PC-9 (cell line): ENCODE measurements at regions not wholly inside any gene's neighbourhood (a gene's known extent, or its start where the extent isn't known, plus 50 kb on each side); places are given as distances from the start of the nearest gene placed in this dataset.

Experiments used
- BruUV-seq: library from RNA; stranded (reverse); fragments of 400-500 nt; replicated peaks from 2 replicates; lab custom pipeline; 2021; lab: Mats Ljungman, UMichigan
- CTCF ChIA-PET: fragments of 300-600 bp; sonication (Branson Sonifier 250); formaldehyde crosslinking; loops from one replicate; lab custom pipeline; 2022; ENCODE audit warnings: antibody characterized with exemption; lab: Charles Lee
- POLR2A ChIA-PET: fragments of 300-600 bp; sonication (Branson Sonifier 250); formaldehyde crosslinking; loops from one replicate; lab custom pipeline; 2022; ENCODE audit warnings: antibody characterized with exemption; ENCODE audit not compliant: unreplicated experiment; lab: Charles Lee
- DNase-seq, 2 experiments: peaks; one replicate each; pipeline versions ENCODE4 v3.0.0 to v3.0.0-alpha.2; 2015 to 2022; ENCODE audit warnings: mixed read lengths in 1 of 2
- H2AFZ ChIP-seq: fragments of 200-600 bp; sonication (generic); 2 replicates; pipeline ENCODE4 v1.8.1; 2017; ENCODE audit warnings: antibody characterized with exemption
- H3F3A ChIP-seq: fragments of 200-600 bp; sonication (generic); 2 replicates; pipeline ENCODE4 v1.8.1; 2017; ENCODE audit warnings: antibody characterized with exemption, mild to moderate bottlenecking, low read depth; ENCODE audit not compliant: insufficient read depth
- H3K27ac ChIP-seq: fragments of 200-600 bp; sonication (generic); 2 replicates; pipeline ENCODE4 v1.6.1; 2016; ENCODE audit warnings: mixed run types
- H3K27me3 ChIP-seq: fragments of 200-600 bp; sonication (generic); 2 replicates; pipeline ENCODE4 v1.6.1; 2016; ENCODE audit warnings: low read depth, mixed run types; ENCODE audit not compliant: insufficient read depth
- H3K36me3 ChIP-seq: fragments of 200-600 bp; sonication (generic); 2 replicates; pipeline ENCODE4 v1.6.1; 2016; ENCODE audit warnings: low read depth, mixed run types
- H3K4me1 ChIP-seq: fragments of 200-600 bp; sonication (generic); replicated peaks from 2 replicates; pipeline ENCODE4 v1.6.1; 2016; ENCODE audit warnings: mixed run types; ENCODE audit not compliant: insufficient read depth
- H3K4me2 ChIP-seq: fragments of 200-600 bp; sonication (generic); 2 replicates; pipeline ENCODE4 v1.6.1; 2017; ENCODE audit warnings: mixed run types
- H3K4me3 ChIP-seq: fragments of 200-600 bp; sonication (generic); 2 replicates; pipeline ENCODE4 v1.6.1; 2016; ENCODE audit warnings: mixed run types
- H3K79me2 ChIP-seq: fragments of 200-600 bp; sonication (generic); 2 replicates; pipeline ENCODE4 v1.6.1; 2017; ENCODE audit warnings: low read depth, mixed run types
- H3K9me2 ChIP-seq: fragments of 200-600 bp; sonication (generic); 2 replicates; pipeline ENCODE4 v1.8.1; 2017; ENCODE audit warnings: mild to moderate bottlenecking; ENCODE audit not compliant: insufficient read depth
- H3K9me3 ChIP-seq: fragments of 200-600 bp; sonication (generic); 2 replicates; pipeline ENCODE4 v1.8.1; 2016; ENCODE audit warnings: low read depth; ENCODE audit not compliant: insufficient read depth
- H4K20me1 ChIP-seq: fragments of 200-600 bp; sonication (generic); 2 replicates; pipeline ENCODE4 v1.8.1; 2017; ENCODE audit not compliant: insufficient read depth
- CTCF ChIP-seq: fragments of 200-600 bp; sonication (generic); conservative IDR thresholded peaks from 2 replicates; pipeline ENCODE4 v1.6.1; 2017; ENCODE audit warnings: mixed run types, antibody characterized with exemption, mild to moderate bottlenecking, moderate library complexity
- EZH2 ChIP-seq: fragments of 200-600 bp; sonication (generic); IDR thresholded peaks from 2 replicates; pipeline ENCODE4 v1.8.0; 2017; ENCODE audit warnings: antibody characterized with exemption, low read depth
- intact Hi-C: fragments of 100-400 bp; cut with micrococcal nuclease; formaldehyde crosslinking; loops from one replicate; pipeline ENCODE4 v1.10.0; 2022; ENCODE audit not compliant: unreplicated experiment

GRCh38 chr15:94858011-94858410 lies 626.6 kb downstream of the MCTP2 start:
- Histone ChIP-seq H2AFZ (no peak overlapping the region), H3F3A (no peaks in the 10 kb centered on the region), H3K4me3 (no peak overlapping the region), H3K36me3 (no peaks in the 10 kb centered on the region), H3K4me1 (no peaks in the 10 kb centered on the region), H4K20me1 (no peaks in the 10 kb centered on the region), H3K79me2 (no peaks in the 10 kb centered on the region), H3K4me2 (no peak overlapping the region), H3K27ac (no peak overlapping the region), H3K9me2 (0 out of 2 replicates have a peak, but pooled peaks cover 4% of the 10 kb centered on the region), H3K27me3 (no peaks in the 10 kb centered on the region), H3K9me3 (no peaks in the 10 kb centered on the region)
- intact Hi-C loops: no loop called here
- ChIA-PET POLR2A (no interaction called here), CTCF (no interaction called here)
- no TSS peak for BruUV-seq
- TF ChIP-seq CTCF (no peak), EZH2 (no peak)
- no peak for DNase-seq

GRCh38 chr15:94858449-94858848 lies 627.1 kb downstream of the MCTP2 start:
- DNase-seq: no peak
- H3K79me2 ChIP-seq: no peaks in the 10 kb centered on the region
- ChIA-PET POLR2A (no interaction called here), CTCF (no interaction called here)
- no peaks in the 10 kb centered on the region for H3K27me3 ChIP-seq
- 0 out of 2 replicates have a peak, but pooled peaks cover 4% of the 10 kb centered on the region for H3K9me2 ChIP-seq
- H2AFZ ChIP-seq: no peak overlapping the region
- no peaks in the 10 kb centered on the region for H3K4me1 ChIP-seq
- no peaks in the 10 kb centered on the region for H4K20me1 ChIP-seq
- TF ChIP-seq CTCF (no peak), EZH2 (no peak)
- H3K27ac ChIP-seq: no peak overlapping the region
- H3K9me3 ChIP-seq: no peaks in the 10 kb centered on the region
- H3K36me3 ChIP-seq: no peaks in the 10 kb centered on the region
- no peak overlapping the region for H3K4me3 ChIP-seq
- H3F3A ChIP-seq: no peaks in the 10 kb centered on the region
- intact Hi-C loops: no loop called here
- 0 out of 2 replicates have a peak overlapping the region, but pooled peaks have one; percentile 4 for H3K4me2 ChIP-seq
- no TSS peak for BruUV-seq

GRCh38 chr15:94858920-94859319 lies 627.6 kb downstream of the MCTP2 start:
- Histone ChIP-seq H3K4me3 (no peak overlapping the region), H3K9me3 (no peaks in the 10 kb centered on the region), H3K36me3 (no peaks in the 10 kb centered on the region), H3K9me2 (0 out of 2 replicates have a peak, but pooled peaks cover 4% of the 10 kb centered on the region), H3K4me2 (0 out of 2 replicates have a peak overlapping the region, but pooled peaks have one; percentile 4), H3F3A (no peaks in the 10 kb centered on the region), H2AFZ (no peak overlapping the region), H3K27me3 (no peaks in the 10 kb centered on the region), H3K4me1 (no peaks in the 10 kb centered on the region), H3K79me2 (no peaks in the 10 kb centered on the region), H4K20me1 (no peaks in the 10 kb centered on the region), H3K27ac (no peak overlapping the region)
- ChIA-PET POLR2A (no interaction called here), CTCF (no interaction called here)
- no peak for DNase-seq
- BruUV-seq: no TSS peak
- TF ChIP-seq CTCF (no peak), EZH2 (no peak)
- intact Hi-C loops: no loop called here
